ENCODE measurements at regions not wholly inside any gene's neighbourhood (a gene's known extent, or its start where the extent isn't known, plus 50 kb on each side); places are given as distances from the start of the nearest gene placed in this dataset.

DNA sequence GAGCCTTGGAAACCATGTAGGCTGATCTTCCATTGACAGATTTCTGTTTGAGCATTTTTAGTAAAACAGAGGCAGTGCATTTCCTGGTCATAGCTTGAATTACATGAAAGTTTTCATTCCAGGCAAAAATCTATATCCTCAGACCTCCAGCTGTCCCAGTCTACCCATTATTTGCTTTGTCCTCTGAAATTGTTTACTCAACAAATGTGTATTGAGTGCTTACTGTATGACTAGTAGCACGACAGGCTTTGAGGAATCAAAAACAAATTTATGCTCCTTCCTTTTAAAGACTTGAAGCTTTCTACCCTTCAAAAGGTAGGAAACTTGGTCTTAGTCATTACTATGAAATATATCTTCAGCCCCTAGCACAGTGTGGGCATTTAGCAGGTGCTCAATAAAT, 307.9 kb upstream of the IGFBP7 start:
- TF ChIP-seq, protein P1, sequence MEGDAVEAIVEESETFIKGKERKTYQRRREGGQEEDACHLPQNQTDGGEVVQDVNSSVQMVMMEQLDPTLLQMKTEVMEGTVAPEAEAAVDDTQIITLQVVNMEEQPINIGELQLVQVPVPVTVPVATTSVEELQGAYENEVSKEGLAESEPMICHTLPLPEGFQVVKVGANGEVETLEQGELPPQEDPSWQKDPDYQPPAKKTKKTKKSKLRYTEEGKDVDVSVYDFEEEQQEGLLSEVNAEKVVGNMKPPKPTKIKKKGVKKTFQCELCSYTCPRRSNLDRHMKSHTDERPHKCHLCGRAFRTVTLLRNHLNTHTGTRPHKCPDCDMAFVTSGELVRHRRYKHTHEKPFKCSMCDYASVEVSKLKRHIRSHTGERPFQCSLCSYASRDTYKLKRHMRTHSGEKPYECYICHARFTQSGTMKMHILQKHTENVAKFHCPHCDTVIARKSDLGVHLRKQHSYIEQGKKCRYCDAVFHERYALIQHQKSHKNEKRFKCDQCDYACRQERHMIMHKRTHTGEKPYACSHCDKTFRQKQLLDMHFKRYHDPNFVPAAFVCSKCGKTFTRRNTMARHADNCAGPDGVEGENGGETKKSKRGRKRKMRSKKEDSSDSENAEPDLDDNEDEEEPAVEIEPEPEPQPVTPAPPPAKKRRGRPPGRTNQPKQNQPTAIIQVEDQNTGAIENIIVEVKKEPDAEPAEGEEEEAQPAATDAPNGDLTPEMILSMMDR (conservative IDR thresholded peaks at IDR 0.05; ENCODE audit: low read length), result no peak
- TF ChIP-seq EZH2phosphoT487 (IDR thresholded peaks at IDR 0.05; ENCODE audit: borderline replicate concordance, low read depth, low read length), result no peak
